PC-9 (cell line): ENCODE measurements at regions not wholly inside any gene's neighbourhood (a gene's known extent, or its start where the extent isn't known, plus 50 kb on each side); places are given as distances from the start of the nearest gene placed in this dataset.

Source experiments
- CTCF ChIP-seq: fragments of 200-600 bp; sonication (generic); conservative IDR thresholded peaks from 2 replicates; pipeline ENCODE4 v1.6.1; 2017; ENCODE audit warnings: mixed run types, antibody characterized with exemption, mild to moderate bottlenecking, moderate library complexity
- EZH2 ChIP-seq: fragments of 200-600 bp; sonication (generic); IDR thresholded peaks from 2 replicates; pipeline ENCODE4 v1.8.0; 2017; ENCODE audit warnings: antibody characterized with exemption, low read depth

DNA sequence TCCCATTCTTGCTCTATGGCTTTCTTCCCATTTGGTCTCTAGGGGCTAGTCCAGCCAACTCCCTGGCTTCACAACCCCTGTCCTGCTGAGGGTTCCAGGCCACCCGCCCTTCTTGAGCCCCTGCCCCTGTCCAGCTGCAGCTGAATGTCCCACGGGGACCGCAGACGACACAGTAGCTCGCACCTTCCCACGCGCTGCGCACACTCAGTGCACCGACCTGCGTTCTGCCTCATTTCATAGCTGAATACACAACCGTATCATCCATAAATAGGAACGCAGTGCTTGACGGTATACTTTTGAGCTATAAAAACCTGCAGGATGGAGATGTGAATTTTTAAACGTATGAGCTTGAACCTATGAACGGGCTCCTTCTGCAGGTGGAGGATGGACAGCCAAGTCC lies 660.4 kb upstream of the SALL3 start:
- no peak for TF ChIP-seq CTCF
- TF ChIP-seq EZH2: no peak
